NCI-H187 (cell line): ENCODE measurements at regions not wholly inside any gene's neighbourhood (a gene's known extent, or its start where the extent isn't known, plus 50 kb on each side); places are given as distances from the start of the nearest gene placed in this dataset.

Source experiments
- DNase-seq, 2 experiments: peaks; one replicate each; lab custom pipeline; 2025; lab: John Stamatoyannopoulos, UW

DNA sequence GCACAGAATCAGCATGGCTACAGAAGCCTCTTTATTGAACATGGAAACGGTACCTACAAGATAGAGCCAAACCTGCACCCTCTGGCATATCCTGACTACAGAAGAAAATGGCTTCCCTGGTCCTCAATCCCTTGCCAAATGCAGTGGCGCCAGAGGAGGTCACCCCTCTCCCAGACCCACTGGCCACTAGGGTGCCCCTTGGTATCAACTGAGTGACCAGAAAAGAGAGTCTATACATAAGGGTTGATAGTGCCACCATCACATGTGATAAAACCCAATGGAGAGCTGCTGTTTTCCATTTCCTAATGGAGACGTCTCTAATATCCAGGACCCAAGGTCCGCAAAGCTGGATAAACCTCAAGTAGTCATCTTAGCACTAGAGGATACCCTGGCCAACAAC is 52.7 kb upstream of the ALK start:
- DNase-seq: no peak

DNA sequence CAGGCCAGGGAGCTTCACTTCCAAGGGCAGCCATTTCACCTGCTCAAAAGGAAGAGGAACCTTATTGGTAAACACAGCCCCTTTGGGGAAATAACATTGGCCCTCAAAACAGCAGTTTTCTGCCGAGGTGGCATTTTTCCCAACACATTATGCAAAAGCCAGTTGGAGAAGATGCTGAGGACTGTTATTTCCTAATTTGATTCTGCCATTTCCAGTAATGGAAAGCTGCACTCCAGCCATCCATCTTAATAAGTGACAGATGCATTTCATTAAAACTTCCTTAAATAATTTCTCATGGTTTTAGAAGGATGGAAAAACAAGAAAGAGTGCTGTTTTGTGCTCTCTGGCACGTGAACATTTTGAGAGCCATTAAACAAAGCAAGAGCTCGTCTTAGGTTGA is 55.9 kb upstream of the ALK start:
- DNase-seq: no peak

DNA sequence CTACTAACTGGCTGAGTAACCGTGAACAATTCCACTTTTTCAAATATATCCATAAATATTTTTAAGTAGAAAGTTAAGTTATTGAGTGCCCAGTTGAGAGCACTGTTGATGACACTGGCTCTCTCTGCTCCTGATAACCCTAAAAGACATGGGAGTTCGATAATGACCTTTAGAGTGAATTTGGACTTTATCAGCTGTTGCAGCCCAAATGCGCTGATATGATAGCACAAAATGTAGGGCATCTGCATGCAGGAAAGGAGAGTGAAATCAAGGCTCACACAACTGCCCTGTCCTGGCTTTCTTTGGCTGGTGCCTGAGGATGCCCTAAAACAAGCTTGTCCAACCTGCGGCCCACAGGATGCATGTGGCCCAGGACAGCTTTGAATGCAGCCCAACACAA is 60.0 kb upstream of the ALK start:
- DNase-seq: no peak

DNA sequence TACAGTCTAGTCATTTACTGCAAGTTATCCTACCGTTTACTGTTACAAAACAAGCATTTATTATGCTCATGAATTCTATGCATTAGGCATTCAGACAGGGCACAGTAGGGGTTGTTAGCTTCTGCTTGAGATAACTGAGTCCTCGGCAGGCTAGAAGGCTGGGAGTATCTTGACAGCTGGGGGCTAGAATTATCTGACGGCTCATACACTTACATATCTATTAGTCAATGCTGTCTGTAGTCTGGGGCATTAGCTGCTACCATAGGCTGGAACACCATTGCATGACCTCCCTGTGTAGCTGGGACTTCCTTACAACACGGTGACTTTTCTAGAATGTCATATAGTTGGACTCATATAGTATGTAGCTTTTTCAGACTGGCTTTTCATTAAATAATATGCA is 61.9 kb upstream of the ALK start:
- DNase-seq: no peak

DNA sequence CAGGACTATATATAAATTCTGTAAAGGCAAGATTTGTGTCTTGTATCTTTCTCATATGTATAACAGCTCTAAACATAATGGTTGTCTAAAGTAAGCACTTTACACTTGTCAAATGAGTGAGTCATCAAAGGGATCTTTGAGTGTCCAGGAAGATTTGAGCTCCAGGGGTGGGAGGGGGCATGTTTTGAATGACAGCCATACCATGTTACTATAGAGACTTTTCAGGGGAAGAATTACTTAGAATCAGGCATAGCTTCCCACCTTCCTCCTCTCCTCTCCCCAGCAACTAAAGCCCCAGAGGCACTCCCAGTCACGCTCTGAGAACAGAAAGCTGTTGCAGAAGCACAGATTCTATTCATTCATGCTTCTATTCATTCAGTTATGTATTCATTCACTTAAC is 65.8 kb upstream of the ALK start:
- DNase-seq: no peak

DNA sequence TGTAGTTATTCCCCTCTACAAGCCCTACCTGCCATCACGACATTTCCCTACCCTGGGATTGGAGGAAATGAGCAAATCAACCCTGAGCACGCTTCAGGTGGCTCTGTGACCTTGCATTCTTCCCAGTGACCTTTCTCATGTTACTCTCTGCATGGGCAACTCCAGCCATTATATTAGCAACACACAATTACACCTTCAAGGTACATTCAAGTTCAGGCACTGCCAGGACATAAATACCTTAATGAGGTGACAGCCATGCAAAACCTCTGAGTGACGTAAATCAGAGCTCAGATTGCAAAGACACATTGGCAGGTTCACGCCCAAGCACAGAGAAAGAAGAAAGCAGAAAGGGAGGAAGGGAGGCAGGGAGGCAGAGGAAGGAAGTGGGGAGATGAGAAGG is 68.7 kb upstream of the ALK start:
- DNase-seq: no peak

DNA sequence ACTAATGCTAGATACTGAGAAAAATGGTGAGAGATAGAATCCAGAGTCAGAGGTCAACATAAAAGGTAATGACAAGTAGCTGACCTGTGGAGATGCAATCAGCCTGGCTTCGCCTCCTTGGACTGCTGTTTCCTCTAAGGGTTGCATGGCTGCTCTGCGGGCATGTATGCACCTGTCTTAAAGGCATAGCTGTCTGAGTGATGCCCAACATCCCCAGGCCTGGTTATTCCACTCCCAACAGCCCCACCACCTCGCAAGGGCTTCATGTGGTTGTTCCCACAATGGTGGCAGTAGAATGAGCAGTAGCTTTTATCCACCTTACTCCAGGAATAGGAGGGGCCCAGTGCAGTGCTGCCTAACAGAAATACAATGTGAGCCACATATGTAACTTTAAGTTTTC is 69.7 kb upstream of the ALK start:
- no peak for DNase-seq

DNA sequence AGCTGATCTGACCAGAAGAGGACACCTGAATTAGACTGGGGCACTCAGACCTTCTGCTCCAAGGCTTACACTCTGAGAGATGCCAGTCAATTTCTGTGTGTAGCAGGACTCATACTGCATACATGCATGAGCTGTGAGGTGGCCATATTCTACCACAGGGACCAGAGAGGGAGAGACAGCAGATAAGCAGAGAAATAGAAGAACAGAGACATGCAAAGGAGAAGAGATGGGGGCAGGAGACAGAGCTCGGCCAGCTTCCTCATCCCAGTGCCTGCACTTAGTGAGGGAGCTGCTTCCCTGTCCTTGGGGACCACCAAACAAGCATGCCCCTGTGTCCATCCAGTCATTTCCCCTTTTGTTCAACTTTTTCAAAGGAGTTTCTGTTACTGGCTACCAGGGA is 73.9 kb upstream of the ALK start:
- DNase-seq: no peak

DNA sequence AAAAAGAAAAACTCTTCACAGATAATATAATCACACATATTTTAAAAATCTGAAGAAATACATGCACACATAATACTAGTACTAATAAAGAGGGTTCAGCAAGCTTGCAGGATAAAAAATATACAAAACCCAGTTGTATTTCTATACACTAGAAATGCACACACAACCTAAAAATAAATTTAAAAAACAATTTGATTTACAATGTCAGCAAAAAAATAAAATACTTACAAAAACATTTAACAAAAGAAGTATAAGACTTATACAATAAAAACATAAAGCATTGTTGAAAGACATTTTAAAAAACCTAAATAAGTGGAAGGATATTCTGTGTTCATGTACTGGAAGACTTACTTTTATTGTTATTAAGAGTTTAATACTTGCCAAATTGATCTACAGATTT is 81.7 kb upstream of the ALK start:
- no peak for DNase-seq

DNA sequence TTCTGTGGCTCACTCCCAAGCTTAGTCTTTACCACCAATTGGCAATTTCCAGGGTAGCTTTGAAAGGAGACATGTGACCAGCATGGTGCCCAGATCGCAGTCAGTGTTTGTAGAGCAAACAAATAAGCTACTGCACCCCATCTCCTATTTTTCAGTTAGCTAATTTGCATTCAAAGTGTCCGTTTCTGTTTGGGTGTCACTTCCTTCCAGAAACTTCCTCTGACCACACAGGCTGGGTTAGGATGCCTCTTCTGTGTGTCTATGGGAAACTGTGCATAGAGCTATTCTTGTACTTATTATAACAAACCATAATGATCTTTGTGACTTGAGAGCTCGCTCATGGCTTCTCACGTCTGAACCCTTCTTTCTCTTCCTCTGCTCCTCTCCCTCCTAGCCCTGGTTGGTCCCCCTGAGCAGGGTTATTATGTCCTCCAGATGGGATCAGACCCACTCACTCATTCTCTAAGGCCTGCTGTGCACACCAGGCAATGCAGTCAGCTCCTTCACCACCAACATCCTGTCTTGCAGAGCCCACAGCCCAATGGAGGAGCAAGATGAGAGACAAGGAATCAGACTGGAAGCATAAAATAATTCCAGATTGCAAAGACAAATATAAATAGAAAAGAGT is 101.2 kb upstream of the ALK start:
- no peak for DNase-seq

DNA sequence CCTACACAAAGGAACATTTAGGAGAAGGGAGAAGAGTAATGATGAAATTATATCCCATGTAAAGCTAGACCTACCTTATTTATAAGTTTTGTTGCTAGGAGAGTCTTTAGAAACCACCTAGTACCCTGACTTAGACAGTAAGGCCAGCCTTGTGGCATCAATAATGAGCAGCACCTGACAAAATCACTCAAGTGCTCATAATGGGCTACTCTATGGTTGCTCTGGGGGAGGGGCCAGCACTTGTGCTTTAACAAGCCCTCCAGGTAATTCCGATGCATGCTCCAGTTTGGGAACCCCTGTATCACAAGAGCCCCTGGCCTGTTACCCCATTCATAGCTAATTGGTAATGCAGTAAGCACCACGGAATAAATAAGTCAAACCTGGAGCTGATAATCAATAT is 102.9 kb upstream of the ALK start:
- DNase-seq: no peak

DNA sequence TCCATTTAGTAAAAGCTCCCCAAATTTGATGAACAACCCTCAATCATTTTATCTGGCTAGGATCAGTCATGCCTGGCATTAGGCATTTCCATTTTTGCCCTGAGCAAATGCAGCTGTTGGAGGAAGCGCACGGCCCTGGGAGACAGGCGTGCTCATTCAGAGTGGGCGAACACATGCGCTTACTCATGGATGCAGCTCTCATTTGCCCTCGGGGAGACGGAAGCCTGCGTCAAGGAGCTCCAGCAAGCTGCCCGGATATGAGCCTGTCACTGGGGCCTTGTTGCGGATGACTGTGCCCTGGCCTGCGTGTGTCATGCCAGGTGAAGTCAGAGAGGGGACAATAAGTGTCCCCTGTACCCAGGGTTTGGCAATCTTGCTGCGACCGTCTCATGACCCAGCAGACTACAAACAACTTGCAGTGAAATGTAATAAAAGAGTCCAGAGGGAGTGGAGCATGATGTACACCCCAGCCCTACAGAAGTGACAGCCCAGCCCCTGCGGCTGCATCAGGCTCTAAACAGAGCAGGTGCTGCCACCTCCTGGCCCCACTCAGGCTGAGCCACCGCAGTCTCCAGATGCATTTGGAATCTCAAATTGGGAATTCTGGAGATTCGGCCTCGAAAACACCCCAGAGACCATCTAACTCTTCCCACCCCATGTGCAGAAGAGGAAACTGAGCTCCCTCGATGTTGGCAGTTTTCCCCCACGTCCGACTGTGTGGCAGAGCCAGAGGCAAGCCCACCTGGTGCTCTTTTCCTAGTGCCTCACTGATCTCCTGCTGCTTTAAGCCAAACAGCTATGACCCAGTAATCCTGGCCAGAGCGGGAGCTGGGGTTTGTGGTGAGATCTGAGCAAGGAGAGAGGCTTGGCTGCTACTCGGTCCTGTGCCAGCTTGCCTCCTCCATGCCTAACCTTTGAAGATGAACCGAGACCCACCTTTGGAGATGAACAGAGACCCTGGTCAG is 105.0 kb upstream of the ALK start:
- peak in 1 of 2 experiments; percentile 23 for DNase-seq

DNA sequence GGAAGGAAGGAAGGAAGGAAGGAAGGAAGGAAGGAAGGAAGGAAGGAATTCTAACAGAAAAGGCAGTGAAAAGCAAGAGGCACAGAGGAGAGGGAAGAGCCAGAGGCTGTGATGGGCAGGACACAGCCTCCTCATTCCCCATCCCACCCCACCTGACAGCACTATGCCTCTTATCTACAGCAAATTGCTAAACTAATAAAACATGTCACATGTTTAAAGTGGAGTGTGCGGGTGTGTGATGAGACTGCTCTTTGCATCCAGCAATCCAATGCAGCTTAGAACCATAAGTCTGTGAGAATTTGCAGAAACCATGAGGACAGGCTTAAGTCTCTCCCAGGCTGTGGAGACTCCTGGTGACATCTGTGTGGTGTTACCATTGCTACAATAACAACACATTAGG is 108.4 kb upstream of the ALK start:
- DNase-seq: no peak

DNA sequence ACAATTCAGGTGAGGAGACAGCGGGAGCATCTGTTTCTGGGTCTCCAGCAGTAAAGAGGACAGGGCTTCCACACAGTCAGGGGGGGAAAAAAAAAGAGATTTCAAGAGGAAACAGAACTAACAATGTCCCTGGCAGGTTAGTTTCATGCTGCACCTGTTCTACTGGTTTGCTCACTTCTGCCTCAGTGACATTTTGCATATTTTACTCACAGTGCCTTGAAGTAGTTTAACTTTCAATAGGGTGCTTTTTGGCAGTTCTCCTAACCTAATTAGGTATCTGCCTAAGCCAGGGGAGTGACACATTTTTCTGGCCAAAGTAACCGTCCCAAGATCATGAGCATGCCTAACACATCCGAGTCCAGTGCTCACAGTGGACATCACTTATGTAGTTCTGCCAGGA is 109.0 kb upstream of the ALK start:
- DNase-seq: no peak

DNA sequence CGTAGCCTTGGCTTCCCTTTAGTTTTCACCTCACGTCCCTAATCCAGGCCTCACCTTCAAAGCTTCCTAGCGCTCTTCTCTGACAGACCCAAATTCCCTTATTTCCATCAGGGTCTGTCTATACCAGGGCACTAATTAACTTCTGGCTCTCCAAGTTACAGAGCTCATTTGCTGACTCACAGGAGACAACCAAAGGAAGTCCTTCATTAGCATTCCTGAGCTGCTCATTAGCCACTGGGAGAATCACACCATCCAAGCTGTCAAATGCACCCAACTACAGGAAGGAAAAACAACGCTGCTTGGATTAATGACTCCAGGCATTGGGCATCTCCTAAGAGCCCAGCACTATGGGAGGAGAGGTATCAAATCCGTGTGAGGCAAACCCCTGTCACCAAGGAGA is 109.8 kb upstream of the ALK start:
- DNase-seq: no peak

DNA sequence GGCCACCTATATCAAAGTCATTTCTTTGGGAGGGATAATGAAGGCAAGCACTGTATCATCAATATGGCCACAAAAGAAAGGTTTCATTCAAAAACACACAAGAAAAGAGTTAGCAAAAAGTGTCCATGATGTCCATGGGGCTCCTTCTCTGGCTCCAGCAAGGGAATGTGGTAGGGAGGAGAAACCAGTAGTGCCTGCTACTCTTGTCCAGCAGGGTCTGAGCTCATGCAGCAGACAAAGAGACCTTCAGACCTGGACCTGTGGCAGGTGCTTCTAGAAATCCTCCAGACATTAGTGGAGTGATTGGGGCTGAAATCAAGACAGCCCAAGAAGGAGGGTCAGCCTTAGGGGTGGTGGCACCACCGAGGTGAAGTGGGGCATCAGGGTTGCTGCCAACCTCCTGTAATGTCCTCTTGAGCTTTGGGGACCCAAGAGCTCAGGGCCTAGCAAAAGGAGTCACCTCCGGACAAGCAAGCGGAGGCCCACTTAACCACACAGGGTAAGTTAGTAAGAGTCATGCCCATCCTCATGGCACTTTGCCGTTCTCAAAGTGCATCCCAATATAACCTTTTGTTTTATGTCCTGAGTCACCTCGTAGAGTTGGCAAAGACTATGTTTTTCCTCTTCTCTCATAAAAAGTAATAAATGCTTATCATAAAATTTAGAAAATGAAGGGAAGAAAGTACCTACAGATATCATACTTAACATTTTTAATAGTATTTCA is 112.6 kb upstream of the YPEL5 start:
- no peak for DNase-seq

DNA sequence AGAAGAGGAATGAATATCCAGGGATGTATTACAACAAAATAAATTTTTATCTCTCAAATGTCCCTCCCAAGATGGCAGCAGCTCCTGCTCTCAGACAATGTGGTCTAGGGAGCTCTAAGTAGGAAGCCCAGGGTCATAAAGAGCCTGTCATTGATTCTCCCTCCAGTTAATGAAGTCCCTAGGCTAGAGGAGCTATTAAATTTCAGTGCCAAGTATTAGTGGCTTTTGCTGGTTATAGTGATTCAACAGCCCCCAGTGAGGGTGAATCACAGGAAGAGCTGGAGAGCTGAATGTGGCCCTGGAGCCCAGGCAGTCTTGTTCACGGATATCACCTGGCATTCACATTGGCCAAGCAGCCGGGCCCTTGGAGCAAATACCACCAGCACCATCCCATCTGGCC is 109.8 kb upstream of the YPEL5 start:
- DNase-seq: no peak

DNA sequence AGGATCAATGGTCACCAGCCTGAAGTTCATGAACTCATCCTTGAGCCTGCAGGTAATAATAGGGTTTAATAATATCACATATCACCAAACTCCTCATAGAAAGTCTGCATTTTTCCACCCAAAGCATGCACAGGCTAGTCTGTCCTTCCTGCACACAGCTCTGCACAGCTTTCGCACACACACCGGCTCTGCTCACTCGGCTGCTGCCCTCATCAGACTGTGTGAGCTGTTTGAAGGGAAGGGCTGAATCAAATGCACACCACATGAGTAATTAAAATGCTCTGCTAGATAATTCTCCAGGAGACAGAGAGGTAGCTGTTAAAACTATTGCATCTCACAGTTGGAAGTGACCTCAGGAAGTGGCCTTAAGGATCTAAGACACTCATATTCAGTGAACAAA is 108.4 kb upstream of the YPEL5 start:
- DNase-seq: no peak

DNA sequence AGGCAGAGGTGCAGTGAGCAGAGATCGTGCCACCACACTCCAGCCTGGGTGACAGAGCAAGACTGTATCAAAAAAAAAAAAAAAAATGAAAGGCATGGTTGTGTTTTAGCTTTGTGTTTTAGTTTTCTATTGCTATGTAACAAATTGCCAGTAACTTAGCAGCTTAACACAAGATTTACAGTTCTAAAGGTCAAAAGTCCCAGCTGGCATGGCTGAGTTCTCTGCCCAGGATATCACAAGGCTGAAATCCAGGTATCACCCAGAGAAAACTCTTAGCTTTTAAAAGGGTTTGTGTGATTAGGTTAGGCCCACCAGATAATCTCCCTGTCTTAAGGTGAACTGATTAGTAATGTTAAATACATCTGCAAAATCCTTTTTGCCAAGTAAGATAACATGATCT is 107.7 kb upstream of the YPEL5 start:
- no peak for DNase-seq

DNA sequence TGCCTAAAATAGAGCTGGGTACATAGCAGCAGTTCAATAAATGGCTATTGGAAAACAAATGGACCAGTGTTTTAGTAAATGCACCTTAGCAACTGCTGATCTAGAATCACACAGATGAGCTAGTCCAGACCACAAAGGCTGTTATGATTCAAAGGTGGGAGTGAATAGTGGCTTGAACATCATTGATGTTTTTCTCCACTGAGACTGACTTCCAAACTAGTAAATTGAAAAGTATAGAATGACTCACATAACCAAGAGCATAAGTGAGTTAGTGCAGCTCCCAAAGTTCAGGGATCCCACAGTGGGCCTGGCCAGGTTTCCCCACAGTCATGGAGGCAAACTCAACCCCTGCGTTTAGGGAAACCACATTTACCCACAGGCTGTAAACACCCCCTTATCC is 106.7 kb upstream of the YPEL5 start:
- DNase-seq: no peak

DNA sequence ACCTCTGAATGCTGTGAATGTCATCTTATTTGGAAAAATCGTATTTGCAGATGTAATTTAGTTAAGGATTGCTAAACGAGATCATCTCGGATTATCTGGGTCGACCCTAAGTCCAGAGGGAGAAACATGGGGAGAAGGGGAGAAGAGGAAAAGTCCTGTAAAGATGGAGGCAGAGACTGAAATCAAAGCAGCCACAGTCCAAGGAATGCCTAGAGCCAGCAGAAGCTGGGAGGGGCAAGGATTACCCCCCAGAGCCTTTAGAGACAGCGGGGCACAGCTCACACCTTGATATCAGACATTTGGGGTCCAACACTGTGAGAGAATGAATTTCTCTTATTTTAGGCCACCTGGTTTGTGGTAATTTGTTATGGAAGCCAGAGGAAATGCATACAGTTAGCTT is 104.9 kb upstream of the YPEL5 start:
- DNase-seq: no peak

DNA sequence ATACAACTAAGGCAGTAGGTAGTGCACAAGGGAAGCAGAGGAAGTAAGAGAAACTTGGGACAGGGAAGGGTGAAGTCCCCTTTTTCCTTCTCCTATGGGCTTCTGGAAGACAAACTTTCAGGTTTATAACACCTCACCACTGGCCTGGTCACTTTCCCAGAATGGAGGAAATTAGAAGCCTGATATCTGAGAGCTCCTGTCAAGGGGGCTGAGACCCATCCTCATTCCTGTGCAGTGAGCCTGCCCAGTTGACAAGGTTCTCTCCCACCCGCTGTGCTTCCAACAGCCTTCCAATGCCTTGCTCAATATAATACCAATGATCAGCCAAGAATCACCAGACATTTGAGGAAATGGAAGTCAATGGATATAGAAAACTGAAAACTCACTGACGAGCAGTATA is 100.4 kb upstream of the YPEL5 start:
- DNase-seq: no peak

DNA sequence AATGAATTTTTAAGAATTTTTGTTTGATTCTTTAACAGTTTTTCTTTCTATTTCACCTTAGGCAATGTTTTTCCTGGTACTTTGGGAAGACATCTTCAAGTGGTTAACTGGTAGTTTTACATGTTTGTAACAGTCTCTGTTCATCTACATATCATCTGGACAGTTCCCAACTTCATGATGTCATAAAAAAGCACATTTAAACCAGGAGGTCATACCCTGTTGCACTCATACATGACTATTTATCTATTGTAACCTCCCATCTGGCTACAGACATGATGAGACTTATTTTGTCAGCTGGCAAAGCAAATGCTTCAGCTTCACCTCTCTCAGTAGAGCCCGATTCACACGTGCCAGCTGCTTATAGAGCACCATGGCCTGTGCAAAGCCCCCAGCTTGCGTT is 99.8 kb upstream of the YPEL5 start:
- no peak for DNase-seq
